Right lobe of liver (tissue), 6 donors: ENCODE measurements at regions not wholly inside any gene's neighbourhood (a gene's known extent, or its start where the extent isn't known, plus 50 kb on each side); places are given as distances from the start of the nearest gene placed in this dataset.
"Not testable (repeated sequence)": the region's sequence is repeated elsewhere in the genome, so short reads cannot be mapped to it uniquely, and the experiment has no call there.

Experiments
- ATAC-seq, 4 donors: fragments of 200-7000 bp; cut with Tn5 transposase; one replicate each; pipeline ENCODE4 v1.9.1; 2020; ENCODE audit warnings: mild to moderate bottlenecking in 4 of 4, moderate library complexity in 4 of 4
- DNase-seq, 3 donors: peaks; one replicate each; pipeline ENCODE4 v3.0.0-alpha.2; 2020
- H3K27ac ChIP-seq, 3 donors: fragments of 200-600 bp; one replicate each; pipeline ENCODE4 v1.8.0; 2022
- H3K27me3 ChIP-seq, 2 donors: fragments of 200-600 bp; one replicate each; pipeline ENCODE4 v1.8.0; 2022
- H3K36me3 ChIP-seq, 4 donors: fragments of 200-600 bp; sonication (generic) in 1 of 4; one replicate each; pipeline versions ENCODE4 v1.5.1 to v1.8.0; 2017 to 2022; ENCODE audit warnings: control low read depth in 1 of 4
- H3K4me1 ChIP-seq, 4 donors: fragments of 200-600 bp; sonication (generic) in 1 of 4; one replicate each; pipeline versions ENCODE4 v1.5.1 to v1.8.0; 2017 to 2022; ENCODE audit warnings: control low read depth in 1 of 4
- H3K4me3 ChIP-seq, 3 donors: fragments of 200-600 bp; one replicate each; pipeline ENCODE4 v1.8.0; 2022
- H3K9me3 ChIP-seq, 4 donors: fragments of 200-600 bp; sonication (generic) in 1 of 4; one replicate each; pipeline versions ENCODE4 v1.5.1 to v1.8.0; 2017 to 2022; ENCODE audit warnings: control low read depth in 1 of 4
- POLR2A ChIP-seq: fragments of 450-650 bp; IDR thresholded peaks from one replicate; pipeline ENCODE4 v1.6.1; 2017; ENCODE audit warnings: antibody characterized with exemption, mild to moderate bottlenecking
- WGBS: methylation state at CpG from one replicate; pipeline ENCODE4 v1.1.6; 2018; ENCODE audit warnings: low coverage, low lambda C conversion rate; ENCODE audit not compliant: insufficient coverage; ENCODE audit errors: missing lambda C conversion rate; 5-methylcytosine and 5-hydroxymethylcytosine counted together
- intact Hi-C, 2 donors: fragments of 100-400 bp; cut with DNase I; formaldehyde crosslinking; loops; one replicate each; pipeline versions ENCODE4 v1.11.2 to v1.14.1; 2022
- TF ChIP-seq, protein P1 (sequence below), 4 donors: fragments of 200-600 bp in 3 of 4; fragments of 450-650 bp in 1 of 4; IDR thresholded peaks; one replicate each; pipeline versions ENCODE4 v1.5.1 to v1.8.0; 2016 to 2022; ENCODE audit warnings: antibody characterized with exemption in 4 of 4, mild to moderate bottlenecking in 2 of 4
- donor health status: DM: no; HTN: yes; CAD: no.
- donor health status: DM: no; HTN: no; CAD: no.
- donor health status: DM: no; HTN: no; CAD: no.
- donor health status: DM: no; HTN: yes; CAD: no.
- donor health status: DM: no; HTN: yes; CAD: no.

DNA sequence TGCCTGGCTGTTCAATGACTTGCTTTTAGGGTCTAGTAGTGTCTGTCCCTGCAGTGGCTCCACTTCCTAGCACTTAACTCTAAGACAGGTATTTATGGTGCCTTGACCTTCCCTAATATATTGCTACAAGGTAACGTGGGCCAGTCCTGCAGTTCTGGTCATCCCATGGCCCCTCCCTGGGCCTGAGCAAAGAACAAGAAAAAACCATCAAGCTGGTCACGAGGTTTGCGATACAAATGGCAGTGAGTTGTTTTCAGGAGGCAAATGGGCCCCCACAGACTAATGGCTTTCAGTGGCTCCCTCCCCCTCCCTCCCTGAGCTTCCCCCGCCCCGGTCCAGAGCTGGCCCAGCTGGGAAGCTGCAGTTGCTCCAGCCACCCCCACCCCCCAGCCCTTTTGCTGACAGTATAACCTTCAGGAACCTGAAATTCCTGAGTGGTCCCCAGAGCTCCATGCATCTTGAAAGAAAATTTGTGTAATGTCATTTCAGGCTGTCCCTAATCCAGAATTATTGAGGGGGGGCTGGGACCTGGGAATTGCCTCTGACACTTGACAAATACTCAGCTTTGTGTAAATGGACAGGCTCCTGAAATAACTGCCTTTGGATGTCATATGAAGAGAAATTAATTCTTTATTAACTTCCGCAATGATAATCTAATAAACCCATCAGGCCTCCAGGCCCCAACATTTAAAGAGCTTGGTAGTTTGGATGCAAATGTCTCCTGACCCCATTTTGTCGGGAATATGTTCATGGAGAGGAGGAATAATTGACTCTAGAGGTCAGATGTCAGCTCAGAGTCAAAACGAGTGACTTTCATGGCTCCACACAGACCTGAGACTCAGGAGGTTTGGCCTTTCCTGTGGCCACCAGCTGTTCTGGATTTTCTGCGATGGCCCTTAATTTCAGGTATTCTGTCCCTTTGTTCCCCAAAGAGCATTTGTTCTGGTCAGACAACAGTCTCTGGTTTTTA, 153.2 kb upstream of the TOP1 start:
- Histone ChIP-seq H3K27ac (no peak overlapping the region), H3K27me3 (no peaks in the 10 kb centered on the region), H3K9me3 (no peaks in the 10 kb centered on the region), H3K4me3 (no peak overlapping the region), H3K4me1 (no peaks in the 10 kb centered on the region), H3K36me3 (no peaks in the 10 kb centered on the region)
- TF ChIP-seq POLR2A: no peak
- TF ChIP-seq, protein P1, sequence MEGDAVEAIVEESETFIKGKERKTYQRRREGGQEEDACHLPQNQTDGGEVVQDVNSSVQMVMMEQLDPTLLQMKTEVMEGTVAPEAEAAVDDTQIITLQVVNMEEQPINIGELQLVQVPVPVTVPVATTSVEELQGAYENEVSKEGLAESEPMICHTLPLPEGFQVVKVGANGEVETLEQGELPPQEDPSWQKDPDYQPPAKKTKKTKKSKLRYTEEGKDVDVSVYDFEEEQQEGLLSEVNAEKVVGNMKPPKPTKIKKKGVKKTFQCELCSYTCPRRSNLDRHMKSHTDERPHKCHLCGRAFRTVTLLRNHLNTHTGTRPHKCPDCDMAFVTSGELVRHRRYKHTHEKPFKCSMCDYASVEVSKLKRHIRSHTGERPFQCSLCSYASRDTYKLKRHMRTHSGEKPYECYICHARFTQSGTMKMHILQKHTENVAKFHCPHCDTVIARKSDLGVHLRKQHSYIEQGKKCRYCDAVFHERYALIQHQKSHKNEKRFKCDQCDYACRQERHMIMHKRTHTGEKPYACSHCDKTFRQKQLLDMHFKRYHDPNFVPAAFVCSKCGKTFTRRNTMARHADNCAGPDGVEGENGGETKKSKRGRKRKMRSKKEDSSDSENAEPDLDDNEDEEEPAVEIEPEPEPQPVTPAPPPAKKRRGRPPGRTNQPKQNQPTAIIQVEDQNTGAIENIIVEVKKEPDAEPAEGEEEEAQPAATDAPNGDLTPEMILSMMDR (IDR thresholded peaks at IDR 0.05): no peak
- ATAC-seq (no peak), DNase-seq (no peak)
- WGBS: 54% methylated on average over 4 of the region's 9 CpGs
- intact Hi-C loops: no loop called here

DNA sequence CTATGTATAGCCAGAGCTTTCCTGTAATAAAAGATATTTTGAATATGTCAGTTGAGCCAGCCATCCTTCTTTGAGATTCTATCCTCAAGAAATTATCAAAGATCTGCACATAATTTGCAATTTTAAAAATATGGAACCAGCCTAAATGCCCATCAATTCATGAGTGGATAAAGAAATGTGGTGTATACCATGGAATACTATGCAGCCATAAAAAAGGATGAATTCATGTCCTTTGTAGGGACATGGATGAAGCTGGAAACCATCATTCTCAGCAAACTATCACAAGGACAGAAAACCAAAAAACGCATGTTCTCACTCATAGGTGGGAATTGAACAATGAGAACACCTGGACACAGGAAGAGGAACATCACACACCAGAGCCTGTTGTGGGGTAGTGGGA, 150.5 kb upstream of the TOP1 start:
- ATAC-seq, H3K27me3 ChIP-seq, H3K4me1 ChIP-seq, DNase-seq, H3K9me3 ChIP-seq, H3K4me3 ChIP-seq, H3K36me3 ChIP-seq, H3K27ac ChIP-seq, intact Hi-C loops: not testable (repeated sequence)
- 89% methylated on average over 1 of the region's 1 CpG for WGBS

DNA sequence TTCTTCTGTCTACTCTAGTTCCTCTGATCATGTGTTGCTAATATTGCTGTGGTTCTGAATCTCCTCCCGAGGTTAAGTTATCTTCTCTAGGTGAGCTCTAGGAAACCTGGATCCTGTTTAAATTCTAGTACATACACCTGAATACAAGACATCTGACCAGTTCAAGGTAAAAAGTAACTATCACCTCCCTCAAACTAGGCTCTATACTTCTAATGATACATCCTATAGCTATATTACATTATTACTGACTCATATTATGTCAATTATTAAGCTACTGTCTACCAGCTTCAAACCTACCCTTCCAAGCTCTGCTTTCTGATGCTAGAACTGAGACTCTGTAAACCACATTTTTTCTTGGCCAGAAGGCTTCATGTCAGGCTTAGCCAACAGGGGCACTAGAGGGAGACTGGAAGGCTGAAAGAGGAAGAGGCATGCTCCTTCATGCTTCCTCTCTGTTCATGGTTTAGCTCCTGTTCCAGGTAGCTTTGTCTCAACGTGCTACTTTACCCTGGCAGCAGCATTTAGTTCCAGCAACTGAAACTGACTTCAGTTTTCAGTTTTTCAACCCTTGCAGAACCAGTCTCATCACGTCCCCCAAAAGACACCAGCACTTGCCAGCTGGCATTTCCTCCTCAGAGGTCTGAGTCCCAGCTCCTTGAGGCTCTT, 148.4 kb upstream of the TOP1 start:
- intact Hi-C loops: no loop called here
- ATAC-seq: no peak
- Histone ChIP-seq H3K27me3 (no peaks in the 10 kb centered on the region), H3K9me3 (no peaks in the 10 kb centered on the region), H3K4me3 (no peak overlapping the region), H3K36me3 (no peaks in the 10 kb centered on the region), H3K4me1 (no peaks in the 10 kb centered on the region), H3K27ac (no peak overlapping the region)
- 47% methylated on average over 2 of the region's 3 CpGs for WGBS
- no peak for DNase-seq
- no peak for TF ChIP-seq POLR2A
- TF ChIP-seq, protein P1 (IDR thresholded peaks at IDR 0.05): no peak

DNA sequence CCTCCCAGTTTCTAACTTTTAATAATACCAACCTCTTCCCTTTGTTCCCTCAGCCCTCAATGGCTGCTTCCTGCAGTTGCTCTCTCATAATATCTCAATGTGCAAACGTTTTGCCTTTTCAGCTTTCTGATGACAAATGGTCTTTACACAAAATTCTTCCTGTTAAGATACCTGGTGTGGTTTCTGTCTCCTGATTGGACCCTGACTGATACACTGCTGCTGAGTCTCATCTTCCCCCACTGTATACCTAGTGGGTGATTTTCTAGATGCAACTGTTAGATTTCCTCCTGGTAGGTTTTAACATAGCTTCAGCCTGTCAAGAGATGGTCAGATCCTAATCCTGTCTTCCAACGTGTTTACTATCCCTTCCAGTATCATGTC, 147.9 kb upstream of the TOP1 start:
- Histone ChIP-seq H3K4me1 (no peaks in the 10 kb centered on the region), H3K27ac (no peak overlapping the region), H3K9me3 (no peaks in the 10 kb centered on the region), H3K27me3 (no peaks in the 10 kb centered on the region), H3K36me3 (no peaks in the 10 kb centered on the region), H3K4me3 (no peak overlapping the region)
- TF ChIP-seq, protein P1 (IDR thresholded peaks at IDR 0.05): no peak
- TF ChIP-seq POLR2A: no peak
- 36% methylated on average over 2 of the region's 2 CpGs for whole genome bisulfite sequencing
- DNase-seq (no peak), ATAC-seq (no peak)
- intact Hi-C loops: no loop called here

DNA sequence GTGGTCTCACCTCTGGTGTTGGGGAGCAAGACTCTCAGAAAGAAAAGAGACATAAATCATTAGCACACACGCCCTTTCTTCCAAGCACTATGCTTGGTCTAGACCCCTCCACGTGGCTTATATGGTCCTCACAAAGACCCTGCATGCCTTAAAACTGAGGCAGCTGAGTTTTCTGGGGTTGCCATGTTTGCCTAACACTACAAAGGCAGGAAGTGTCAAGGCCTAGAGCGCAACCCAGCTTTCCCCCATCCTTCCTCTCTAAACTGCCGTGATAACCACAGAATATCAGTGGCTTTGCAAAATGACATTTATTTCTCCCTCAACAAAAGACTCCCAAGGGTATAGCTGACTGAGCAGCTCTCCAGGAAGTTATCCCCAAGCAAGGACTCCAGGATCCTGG, 146.5 kb upstream of the TOP1 start:
- TF ChIP-seq POLR2A: no peak
- TF ChIP-seq, protein P1 (IDR thresholded peaks at IDR 0.05): no peak
- Histone ChIP-seq H3K27ac (no peak overlapping the region), H3K27me3 (no peaks in the 10 kb centered on the region), H3K36me3 (no peaks in the 10 kb centered on the region), H3K9me3 (no peaks in the 10 kb centered on the region), H3K4me1 (no peaks in the 10 kb centered on the region), H3K4me3 (no peak overlapping the region)
- 43% methylated on average over 3 of the region's 4 CpGs for WGBS
- ATAC-seq (no peak), DNase-seq (no peak)
- intact Hi-C loops: no loop called here
